ENCODE measurements at regions not wholly inside any gene's neighbourhood (a gene's known extent, or its start where the extent isn't known, plus 50 kb on each side); places are given as distances from the start of the nearest gene placed in this dataset.

GRCh38 chr5:106401561-106401960 is 1269.2 kb downstream of the EFNA5 start:
- no peak overlapping the region for H3K4me3 ChIP-seq
- no peaks in the 10 kb centered on the region for H3K9me3 ChIP-seq (ENCODE audit: control insufficient read depth in 4 of 4, insufficient read depth in 3 of 4, low read length in 3 of 4)
- no peak for DNase-seq
- no peak overlapping the region for H3K27ac ChIP-seq (ENCODE audit: low read depth in 1 of 2, low read length in 1 of 2)
- no peaks in the 10 kb centered on the region for H3K36me3 ChIP-seq (ENCODE audit: control insufficient read depth in 4 of 4, insufficient read depth in 4 of 4, low read length in 4 of 4)
- TF ChIP-seq, protein P1, sequence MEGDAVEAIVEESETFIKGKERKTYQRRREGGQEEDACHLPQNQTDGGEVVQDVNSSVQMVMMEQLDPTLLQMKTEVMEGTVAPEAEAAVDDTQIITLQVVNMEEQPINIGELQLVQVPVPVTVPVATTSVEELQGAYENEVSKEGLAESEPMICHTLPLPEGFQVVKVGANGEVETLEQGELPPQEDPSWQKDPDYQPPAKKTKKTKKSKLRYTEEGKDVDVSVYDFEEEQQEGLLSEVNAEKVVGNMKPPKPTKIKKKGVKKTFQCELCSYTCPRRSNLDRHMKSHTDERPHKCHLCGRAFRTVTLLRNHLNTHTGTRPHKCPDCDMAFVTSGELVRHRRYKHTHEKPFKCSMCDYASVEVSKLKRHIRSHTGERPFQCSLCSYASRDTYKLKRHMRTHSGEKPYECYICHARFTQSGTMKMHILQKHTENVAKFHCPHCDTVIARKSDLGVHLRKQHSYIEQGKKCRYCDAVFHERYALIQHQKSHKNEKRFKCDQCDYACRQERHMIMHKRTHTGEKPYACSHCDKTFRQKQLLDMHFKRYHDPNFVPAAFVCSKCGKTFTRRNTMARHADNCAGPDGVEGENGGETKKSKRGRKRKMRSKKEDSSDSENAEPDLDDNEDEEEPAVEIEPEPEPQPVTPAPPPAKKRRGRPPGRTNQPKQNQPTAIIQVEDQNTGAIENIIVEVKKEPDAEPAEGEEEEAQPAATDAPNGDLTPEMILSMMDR (IDR thresholded peaks at IDR 0.05; ENCODE audit: control extremely low read depth, extremely low read depth): no peak
- no peak overlapping the region for H3K9ac ChIP-seq (ENCODE audit: insufficient read depth in 1 of 2, low read length in 2 of 2)
- no peaks in the 10 kb centered on the region for H3K4me1 ChIP-seq (ENCODE audit: control insufficient read depth in 5 of 5, insufficient read depth in 5 of 5, low read length in 5 of 5)
- no peaks in the 10 kb centered on the region for H3K27me3 ChIP-seq (ENCODE audit: control insufficient read depth in 3 of 3, insufficient read depth in 3 of 3, low read length in 2 of 3)
- ATAC-seq (ENCODE audit: insufficient read depth, low FRiP score): no peak
- WGBS, 2 donors: 70 to 75% methylated on average over 2 of the region's 2 CpGs

- ATAC-seq (ENCODE audit: insufficient read depth, low FRiP score) (no peak), DNase-seq (no peak)
- Histone ChIP-seq H3K4me1 (ENCODE audit: control insufficient read depth in 5 of 5, insufficient read depth in 5 of 5, low read length in 5 of 5) (no peaks in the 10 kb centered on the region), H3K36me3 (ENCODE audit: control insufficient read depth in 4 of 4, insufficient read depth in 4 of 4, low read length in 4 of 4) (no peaks in the 10 kb centered on the region), H3K9me3 (ENCODE audit: control insufficient read depth in 4 of 4, insufficient read depth in 3 of 4, low read length in 3 of 4) (no peaks in the 10 kb centered on the region), H3K9ac (ENCODE audit: insufficient read depth in 1 of 2, low read length in 2 of 2) (no peak overlapping the region), H3K4me3 (no peak overlapping the region), H3K27me3 (ENCODE audit: control insufficient read depth in 3 of 3, insufficient read depth in 3 of 3, low read length in 2 of 3) (no peaks in the 10 kb centered on the region), H3K27ac (ENCODE audit: low read depth in 1 of 2, low read length in 1 of 2) (no peak overlapping the region)
- TF ChIP-seq, protein P1 (IDR thresholded peaks at IDR 0.05; ENCODE audit: control extremely low read depth, extremely low read depth): no peak
- WGBS, 2 donors: 79 to 80% methylated on average over 1 of the region's 1 CpG
Observed at GRCh38 chr5:106399391-106399790, 1271.3 kb downstream of the EFNA5 start.

DNA sequence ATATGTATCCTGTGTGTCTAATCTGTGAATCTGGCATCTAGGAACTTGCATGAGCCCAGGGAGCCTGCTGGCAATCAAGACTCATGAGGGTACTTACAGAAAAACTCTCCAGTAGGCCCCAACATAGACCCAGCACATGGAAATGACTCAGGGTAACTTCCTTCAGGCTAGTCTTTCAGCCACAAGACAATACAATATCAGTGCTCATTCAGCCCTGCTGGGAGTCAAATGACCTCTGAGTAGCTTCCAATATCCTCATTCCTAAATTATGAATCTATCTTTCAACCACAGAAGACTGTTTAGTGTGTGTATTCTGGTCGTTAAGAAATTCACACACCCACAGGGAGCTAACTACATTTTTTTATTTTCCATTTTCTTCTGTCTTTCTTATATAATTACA is 1273.0 kb downstream of the EFNA5 start:
- Histone ChIP-seq H3K4me3 (no peak overlapping the region), H3K27me3 (ENCODE audit: control insufficient read depth in 3 of 3, insufficient read depth in 3 of 3, low read length in 2 of 3) (no peaks in the 10 kb centered on the region), H3K9ac (ENCODE audit: insufficient read depth in 1 of 2, low read length in 2 of 2) (no peak overlapping the region), H3K27ac (ENCODE audit: low read depth in 1 of 2, low read length in 1 of 2) (no peak overlapping the region), H3K36me3 (ENCODE audit: control insufficient read depth in 4 of 4, insufficient read depth in 4 of 4, low read length in 4 of 4) (no peaks in the 10 kb centered on the region), H3K9me3 (ENCODE audit: control insufficient read depth in 4 of 4, insufficient read depth in 3 of 4, low read length in 3 of 4) (no peaks in the 10 kb centered on the region), H3K4me1 (ENCODE audit: control insufficient read depth in 5 of 5, insufficient read depth in 5 of 5, low read length in 5 of 5) (no peaks in the 10 kb centered on the region)
- TF ChIP-seq, protein P1 (IDR thresholded peaks at IDR 0.05; ENCODE audit: control extremely low read depth, extremely low read depth): no peak
- 41 to 65% methylated on average over 1 of the region's 1 CpG for WGBS, 2 donors
- no peak for DNase-seq
- no peak for ATAC-seq (ENCODE audit: insufficient read depth, low FRiP score)

GRCh38 chr5:106393276-106393675 is 1277.5 kb downstream of the EFNA5 start:
- TF ChIP-seq, protein P1 (IDR thresholded peaks at IDR 0.05; ENCODE audit: control extremely low read depth, extremely low read depth): no peak

More at GRCh38 chr5:106393276-106393675, 1277.5 kb downstream of the EFNA5 start:
- Histone ChIP-seq H3K27me3 (ENCODE audit: control insufficient read depth in 3 of 3, insufficient read depth in 3 of 3, low read length in 2 of 3) (no peaks in the 10 kb centered on the region), H3K9me3 (ENCODE audit: control insufficient read depth in 4 of 4, insufficient read depth in 3 of 4, low read length in 3 of 4) (no peaks in the 10 kb centered on the region), H3K9ac (ENCODE audit: insufficient read depth in 1 of 2, low read length in 2 of 2) (no peak overlapping the region), H3K4me3 (no peak overlapping the region), H3K27ac (ENCODE audit: low read depth in 1 of 2, low read length in 1 of 2) (no peak overlapping the region), H3K4me1 (ENCODE audit: control insufficient read depth in 5 of 5, insufficient read depth in 5 of 5, low read length in 5 of 5) (no peaks in the 10 kb centered on the region), H3K36me3 (ENCODE audit: control insufficient read depth in 4 of 4, insufficient read depth in 4 of 4, low read length in 4 of 4) (no peaks in the 10 kb centered on the region)
- DNase-seq (no peak), ATAC-seq (ENCODE audit: insufficient read depth, low FRiP score) (no peak)
- 93 to 95% methylated on average over 1 of the region's 1 CpG for WGBS, 2 donors
